Neural cell (in vitro differentiated cells): ENCODE measurements at regions not wholly inside any gene's neighbourhood (a gene's known extent, or its start where the extent isn't known, plus 50 kb on each side); places are given as distances from the start of the nearest gene placed in this dataset.
"Not testable (repeated sequence)": the region's sequence is repeated elsewhere in the genome, so short reads cannot be mapped to it uniquely, and the experiment has no call there.

Experiments
- H2AFZ ChIP-seq: fragments of 200-600, 300-800 bp; sonication (generic), shearing (Covaris generic); 2 replicates; pipeline ENCODE4 v1.6.0; 2014; ENCODE audit warnings: low read depth, mild to moderate bottlenecking, antibody characterized with exemption, low read length, moderate library complexity
- H3F3A ChIP-seq: fragments of 200-600 bp; shearing (Covaris generic); 2 replicates; pipeline ENCODE4 v1.6.1; 2016; ENCODE audit warnings: mild to moderate bottlenecking, moderate library complexity, mixed read lengths, antibody characterized with exemption, low read length; ENCODE audit not compliant: insufficient read depth, poor library complexity, severe bottlenecking
- H3K27ac ChIP-seq: fragments of 200-600, 300-800 bp; sonication (generic), shearing (Covaris generic); 2 replicates; pipeline ENCODE4 v1.5.1; 2014; ENCODE audit warnings: mild to moderate bottlenecking, low read length, moderate library complexity
- H3K27me3 ChIP-seq: fragments of 300-800, 200-600 bp; sonication (generic), shearing (Covaris generic); 2 replicates; pipeline ENCODE4 v1.6.0; 2014; ENCODE audit warnings: mild to moderate bottlenecking, low read depth, low read length, moderate library complexity; ENCODE audit not compliant: insufficient read depth
- H3K36me3 ChIP-seq: fragments of 300-800, 200-600 bp; sonication (generic), shearing (Covaris generic); 2 replicates; pipeline ENCODE4 v1.5.1; 2014; ENCODE audit warnings: mild to moderate bottlenecking, antibody characterized with exemption, low read length, moderate library complexity; ENCODE audit not compliant: insufficient read depth
- H3K4me2 ChIP-seq: fragments of 300-800, 200-600 bp; sonication (generic), shearing (Covaris generic); 2 replicates; pipeline ENCODE4 v1.6.0; 2014; ENCODE audit warnings: mild to moderate bottlenecking, low read length
- H3K4me3 ChIP-seq: fragments of 300-800, 200-600 bp; sonication (generic), shearing (Covaris generic); 2 replicates; pipeline ENCODE4 v1.5.1; 2014; ENCODE audit warnings: mild to moderate bottlenecking, low read length, moderate library complexity
- H3K79me2 ChIP-seq: fragments of 200-600 bp; shearing (Covaris generic); replicated peaks from 2 replicates; pipeline ENCODE4 v1.6.0; 2014; ENCODE audit warnings: mild to moderate bottlenecking, low read length, moderate library complexity; ENCODE audit not compliant: insufficient read depth
- H3K9ac ChIP-seq: fragments of 300-800, 200-600 bp; sonication (generic), shearing (Covaris generic); 2 replicates; pipeline ENCODE4 v1.6.1; 2016; ENCODE audit warnings: mild to moderate bottlenecking, low read length, mixed read lengths
- H3K9me2 ChIP-seq: fragments of 200-600 bp; shearing (Covaris generic); 2 replicates; pipeline ENCODE4 v1.6.1; 2016; ENCODE audit warnings: mild to moderate bottlenecking, low read length, mixed read lengths; ENCODE audit not compliant: insufficient read depth
- H3K9me3 ChIP-seq: fragments of 200-600, 300-800 bp; sonication (generic), shearing (Covaris generic); 2 replicates; pipeline ENCODE4 v1.6.1; 2016; ENCODE audit warnings: mild to moderate bottlenecking, mixed run types, low read length, moderate library complexity, mixed read lengths
- H4K20me1 ChIP-seq: fragments of 200-600 bp; shearing (Covaris generic); 2 replicates; pipeline ENCODE4 v1.6.1; 2016; ENCODE audit warnings: mild to moderate bottlenecking, mixed run types; ENCODE audit not compliant: insufficient read depth
- EP300 ChIP-seq: fragments of 450-650 bp; conservative IDR thresholded peaks from 2 replicates; pipeline ENCODE4 v1.6.1; 2014; ENCODE audit warnings: antibody characterized with exemption, mild to moderate bottlenecking, moderate library complexity; ENCODE audit not compliant: poor library complexity, severe bottlenecking
- EZH2 ChIP-seq: fragments of 200-600, 300-800 bp; shearing (Covaris generic), sonication (generic); IDR thresholded peaks from 2 replicates; pipeline ENCODE4 v1.6.1; 2014; ENCODE audit warnings: antibody characterized with exemption, low read length, borderline replicate concordance, mild to moderate bottlenecking; ENCODE audit not compliant: insufficient read depth, poor library complexity, severe bottlenecking
- MXI1 ChIP-seq: fragments of 450-650 bp; conservative IDR thresholded peaks from 2 replicates; pipeline ENCODE4 v1.6.1; 2014; ENCODE audit warnings: antibody characterized with exemption, mild to moderate bottlenecking; ENCODE audit not compliant: poor library complexity, severe bottlenecking
- POLR2AphosphoS5 ChIP-seq: IDR thresholded peaks from 2 replicates; pipeline ENCODE4 v1.6.1; 2012
- RAD21 ChIP-seq: fragments of 450-650 bp; conservative IDR thresholded peaks from 2 replicates; pipeline ENCODE4 v1.6.1; 2014; ENCODE audit warnings: antibody characterized with exemption, mild to moderate bottlenecking, moderate library complexity
- SMC3 ChIP-seq: fragments of 450-650 bp; conservative IDR thresholded peaks from 2 replicates; pipeline ENCODE4 v1.6.1; 2014; ENCODE audit warnings: antibody characterized with exemption, mild to moderate bottlenecking, moderate library complexity; ENCODE audit not compliant: poor library complexity
- TAF1 ChIP-seq: IDR thresholded peaks from 2 replicates; pipeline ENCODE4 v1.6.1; 2012; ENCODE audit warnings: low read depth
- TF ChIP-seq, protein P1 (sequence below): IDR thresholded peaks from 2 replicates; pipeline ENCODE4 v1.6.1; 2012; ENCODE audit warnings: borderline replicate concordance
- TF ChIP-seq, protein P2 (sequence below): fragments of 450-650 bp; IDR thresholded peaks from 2 replicates; pipeline ENCODE4 v1.5.1; 2014; ENCODE audit warnings: antibody characterized with exemption, mild to moderate bottlenecking, moderate library complexity; ENCODE audit not compliant: poor library complexity, severe bottlenecking

DNA sequence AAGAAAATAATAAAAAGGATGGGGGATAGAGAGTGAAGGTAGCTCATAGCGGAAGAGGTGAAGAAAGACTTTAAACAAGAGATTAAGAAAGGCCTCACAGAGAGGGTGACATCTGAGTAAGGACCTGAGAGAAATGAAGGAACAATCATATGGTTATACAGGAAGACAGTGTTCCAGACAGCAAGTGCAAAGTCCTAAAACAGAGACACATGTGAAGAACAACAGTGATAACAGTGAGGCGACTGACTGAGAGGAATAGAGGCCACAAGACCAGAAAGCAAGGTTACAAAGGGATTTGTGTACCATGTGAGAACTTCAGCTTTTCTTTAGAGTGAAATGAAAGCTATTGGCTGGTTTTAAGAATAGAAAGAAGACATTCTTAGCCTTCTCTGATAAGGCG is 141.6 kb upstream of the PALMD start:
- Histone ChIP-seq H3K4me3 (no peak overlapping the region), H3K27me3 (no peaks in the 10 kb centered on the region), H3K9me2 (no peaks in the 10 kb centered on the region), H3K27ac (no peak overlapping the region), H3K9ac (no peak overlapping the region), H4K20me1 (no peaks in the 10 kb centered on the region), H3K9me3 (no peaks in the 10 kb centered on the region), H3K4me2 (no peak overlapping the region), H3K36me3 (no peaks in the 10 kb centered on the region), H3K79me2 (no peaks in the 10 kb centered on the region), H2AFZ (no peak overlapping the region), H3F3A (no peaks in the 10 kb centered on the region)
- no peak for TF ChIP-seq EZH2
- TF ChIP-seq, protein P1, sequence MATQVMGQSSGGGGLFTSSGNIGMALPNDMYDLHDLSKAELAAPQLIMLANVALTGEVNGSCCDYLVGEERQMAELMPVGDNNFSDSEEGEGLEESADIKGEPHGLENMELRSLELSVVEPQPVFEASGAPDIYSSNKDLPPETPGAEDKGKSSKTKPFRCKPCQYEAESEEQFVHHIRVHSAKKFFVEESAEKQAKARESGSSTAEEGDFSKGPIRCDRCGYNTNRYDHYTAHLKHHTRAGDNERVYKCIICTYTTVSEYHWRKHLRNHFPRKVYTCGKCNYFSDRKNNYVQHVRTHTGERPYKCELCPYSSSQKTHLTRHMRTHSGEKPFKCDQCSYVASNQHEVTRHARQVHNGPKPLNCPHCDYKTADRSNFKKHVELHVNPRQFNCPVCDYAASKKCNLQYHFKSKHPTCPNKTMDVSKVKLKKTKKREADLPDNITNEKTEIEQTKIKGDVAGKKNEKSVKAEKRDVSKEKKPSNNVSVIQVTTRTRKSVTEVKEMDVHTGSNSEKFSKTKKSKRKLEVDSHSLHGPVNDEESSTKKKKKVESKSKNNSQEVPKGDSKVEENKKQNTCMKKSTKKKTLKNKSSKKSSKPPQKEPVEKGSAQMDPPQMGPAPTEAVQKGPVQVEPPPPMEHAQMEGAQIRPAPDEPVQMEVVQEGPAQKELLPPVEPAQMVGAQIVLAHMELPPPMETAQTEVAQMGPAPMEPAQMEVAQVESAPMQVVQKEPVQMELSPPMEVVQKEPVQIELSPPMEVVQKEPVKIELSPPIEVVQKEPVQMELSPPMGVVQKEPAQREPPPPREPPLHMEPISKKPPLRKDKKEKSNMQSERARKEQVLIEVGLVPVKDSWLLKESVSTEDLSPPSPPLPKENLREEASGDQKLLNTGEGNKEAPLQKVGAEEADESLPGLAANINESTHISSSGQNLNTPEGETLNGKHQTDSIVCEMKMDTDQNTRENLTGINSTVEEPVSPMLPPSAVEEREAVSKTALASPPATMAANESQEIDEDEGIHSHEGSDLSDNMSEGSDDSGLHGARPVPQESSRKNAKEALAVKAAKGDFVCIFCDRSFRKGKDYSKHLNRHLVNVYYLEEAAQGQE, result no peak

DNA sequence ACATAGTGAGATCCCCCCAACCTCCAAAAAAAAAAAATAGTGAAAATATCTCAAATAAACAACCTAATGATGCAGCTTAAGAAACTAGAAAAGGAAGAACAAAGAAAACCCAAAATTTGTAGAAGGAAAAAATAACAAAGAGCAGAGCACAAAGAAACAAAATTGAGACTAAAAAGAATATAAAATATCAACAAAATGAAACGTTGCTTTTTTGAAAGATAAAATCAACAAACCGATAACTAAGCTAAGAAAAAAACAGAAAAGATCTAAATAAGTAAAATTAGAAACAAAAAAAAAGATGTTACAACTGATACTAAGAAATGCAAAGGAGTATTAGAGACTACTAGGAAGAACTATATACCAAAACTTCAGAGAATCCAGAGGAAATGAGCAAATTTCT is 139.3 kb upstream of the PALMD start:
- Histone ChIP-seq H3K4me2 (no peak overlapping the region), H3F3A (no peaks in the 10 kb centered on the region), H3K27me3 (no peaks in the 10 kb centered on the region), H3K9me3 (no peaks in the 10 kb centered on the region), H2AFZ (no peak overlapping the region), H3K4me3 (no peak overlapping the region), H3K9me2 (no peaks in the 10 kb centered on the region), H3K79me2 (no peaks in the 10 kb centered on the region), H3K36me3 (no peaks in the 10 kb centered on the region), H3K9ac (no peak overlapping the region), H3K27ac (no peak overlapping the region), H4K20me1 (no peaks in the 10 kb centered on the region)
- no peak for TF ChIP-seq RAD21
- TF ChIP-seq SMC3, result no peak
- no peak for TF ChIP-seq EZH2
- TF ChIP-seq EP300, result no peak
- TF ChIP-seq MXI1, result no peak
- TF ChIP-seq, protein P2, sequence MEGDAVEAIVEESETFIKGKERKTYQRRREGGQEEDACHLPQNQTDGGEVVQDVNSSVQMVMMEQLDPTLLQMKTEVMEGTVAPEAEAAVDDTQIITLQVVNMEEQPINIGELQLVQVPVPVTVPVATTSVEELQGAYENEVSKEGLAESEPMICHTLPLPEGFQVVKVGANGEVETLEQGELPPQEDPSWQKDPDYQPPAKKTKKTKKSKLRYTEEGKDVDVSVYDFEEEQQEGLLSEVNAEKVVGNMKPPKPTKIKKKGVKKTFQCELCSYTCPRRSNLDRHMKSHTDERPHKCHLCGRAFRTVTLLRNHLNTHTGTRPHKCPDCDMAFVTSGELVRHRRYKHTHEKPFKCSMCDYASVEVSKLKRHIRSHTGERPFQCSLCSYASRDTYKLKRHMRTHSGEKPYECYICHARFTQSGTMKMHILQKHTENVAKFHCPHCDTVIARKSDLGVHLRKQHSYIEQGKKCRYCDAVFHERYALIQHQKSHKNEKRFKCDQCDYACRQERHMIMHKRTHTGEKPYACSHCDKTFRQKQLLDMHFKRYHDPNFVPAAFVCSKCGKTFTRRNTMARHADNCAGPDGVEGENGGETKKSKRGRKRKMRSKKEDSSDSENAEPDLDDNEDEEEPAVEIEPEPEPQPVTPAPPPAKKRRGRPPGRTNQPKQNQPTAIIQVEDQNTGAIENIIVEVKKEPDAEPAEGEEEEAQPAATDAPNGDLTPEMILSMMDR, result no peak
- TF ChIP-seq, protein P1, result no peak
- no peak for TF ChIP-seq POLR2AphosphoS5
- TF ChIP-seq TAF1, result no peak

DNA sequence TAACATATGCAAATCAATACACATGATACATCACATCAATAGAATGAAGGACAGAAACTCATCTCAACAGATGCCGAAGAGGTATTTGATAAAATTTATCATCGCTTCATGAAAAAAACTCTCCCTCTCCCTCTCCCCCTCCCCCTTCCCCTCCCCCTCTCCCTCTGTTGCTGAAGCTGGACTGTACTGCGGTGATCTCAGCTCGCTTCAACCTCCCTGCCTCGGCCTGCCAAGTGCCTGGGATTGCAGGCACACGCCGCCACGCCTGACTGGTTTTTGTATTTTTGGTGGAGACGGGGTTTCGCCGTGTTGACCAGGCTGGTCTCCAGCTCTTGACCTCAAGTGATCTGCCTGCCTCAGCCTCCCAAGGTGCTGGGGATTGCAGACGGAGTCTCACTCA is 138.5 kb upstream of the PALMD start:
- not testable (repeated sequence) for H3K9ac ChIP-seq, H3K36me3 ChIP-seq, H3K9me3 ChIP-seq, H3K79me2 ChIP-seq, H3K27me3 ChIP-seq, H3K27ac ChIP-seq, H3K4me3 ChIP-seq, H3F3A ChIP-seq, H3K4me2 ChIP-seq, H4K20me1 ChIP-seq, H2AFZ ChIP-seq, H3K9me2 ChIP-seq
